ENCODE measurements at regions not wholly inside any gene's neighbourhood (a gene's known extent, or its start where the extent isn't known, plus 50 kb on each side); places are given as distances from the start of the nearest gene placed in this dataset.
"Not testable (repeated sequence)": the region's sequence is repeated elsewhere in the genome, so short reads cannot be mapped to it uniquely, and the experiment has no call there.

- peak; percentile 11 to 12 for DNase-seq
Observed at GRCh38 chr9:81103597-81104471, 585.5 kb downstream of the TLE1 start.

GRCh38 chr9:81097131-81097847 lies 592.1 kb downstream of the TLE1 start:
- DNase-seq = no peak

GRCh38 chr9:81096625-81097024 lies 592.7 kb downstream of the TLE1 start:
- no peak for DNase-seq

GRCh38 chr9:81092057-81092456 lies 597.3 kb downstream of the TLE1 start:
- DNase-seq = no peak

GRCh38 chr9:81088341-81088740 lies 601.0 kb downstream of the TLE1 start:
- no peak for DNase-seq

GRCh38 chr9:81086416-81086815 lies 602.9 kb downstream of the TLE1 start:
- DNase-seq = no peak

- DNase-seq = no peak
Observed at GRCh38 chr9:81083854-81084512, 605.4 kb downstream of the TLE1 start.

GRCh38 chr9:81083067-81083466 lies 606.3 kb downstream of the TLE1 start:
- DNase-seq = no peak

GRCh38 chr9:81082221-81082620 lies 607.1 kb downstream of the TLE1 start:
- no peak for DNase-seq

GRCh38 chr9:81080900-81081299 lies 608.4 kb downstream of the TLE1 start:
- DNase-seq = no peak

- DNase-seq = no peak
Observed at GRCh38 chr9:81080185-81080584, 609.2 kb downstream of the TLE1 start.

GRCh38 chr9:81079055-81079454 lies 610.3 kb downstream of the TLE1 start:
- peak in 1 of 2 experiments; percentile 1 for DNase-seq

GRCh38 chr9:81078555-81078954 lies 610.8 kb downstream of the TLE1 start:
- no peak for DNase-seq

- DNase-seq = no peak
Observed at GRCh38 chr9:81077572-81077971, 611.8 kb downstream of the TLE1 start.

- no peak for DNase-seq
Observed at GRCh38 chr9:81076131-81076530, 613.2 kb downstream of the TLE1 start.

- no peak for DNase-seq
Observed at GRCh38 chr9:81074221-81074620, 615.1 kb downstream of the TLE1 start.

GRCh38 chr9:81073821-81074220 lies 615.5 kb downstream of the TLE1 start:
- no peak for DNase-seq

GRCh38 chr9:81072758-81073157 lies 616.6 kb downstream of the TLE1 start:
- DNase-seq = no peak

GRCh38 chr9:81071108-81071507 lies 618.2 kb downstream of the TLE1 start:
- DNase-seq = no peak

GRCh38 chr9:81070689-81071088 lies 618.7 kb downstream of the TLE1 start:
- no peak for DNase-seq

- no peak for DNase-seq
Observed at GRCh38 chr9:81069923-81070322, 619.4 kb downstream of the TLE1 start.

- no peak for DNase-seq
Observed at GRCh38 chr9:81069038-81069795, 620.1 kb downstream of the TLE1 start.

- DNase-seq = not testable (repeated sequence)
Observed at GRCh38 chr9:81062995-81063394, 626.4 kb downstream of the TLE1 start.

Data from Kasumi-1 (cell line).